PC-3 (cell line): ENCODE measurements at regions not wholly inside any gene's neighbourhood (a gene's known extent, or its start where the extent isn't known, plus 50 kb on each side); places are given as distances from the start of the nearest gene placed in this dataset.

ENCODE experiments used
- ATAC-seq: fragments of 200-7000 bp; cut with Tn5 transposase; 2 replicates; pipeline ENCODE4 v1.9.1; 2020; ENCODE audit warnings: mild to moderate bottlenecking, moderate library complexity
- BruUV-seq: library from RNA; stranded (reverse); fragments of 400-500 nt; replicated peaks from 2 replicates; lab custom pipeline; 2021; lab: Mats Ljungman, UMichigan
- CTCF ChIA-PET: fragments of 300-600 bp; sonication (Branson Sonifier 250); formaldehyde crosslinking; loops from one replicate; lab custom pipeline; 2022; ENCODE audit warnings: antibody characterized with exemption; lab: Charles Lee
- POLR2A ChIA-PET: fragments of 300-600 bp; sonication (Branson Sonifier 250); formaldehyde crosslinking; loops from one replicate; lab custom pipeline; 2022; ENCODE audit warnings: antibody characterized with exemption; ENCODE audit not compliant: unreplicated experiment; lab: Charles Lee
- DNase-seq: peaks from one replicate; pipeline ENCODE4 v3.0.0-alpha.2; 2015
- H2AFZ ChIP-seq: fragments of 300-600 bp; sonication (generic); 2 replicates; pipeline ENCODE4 v1.6.0; 2016; ENCODE audit warnings: antibody characterized with exemption, low read length
- H3F3A ChIP-seq: fragments of 300-600 bp; sonication (generic); one replicate; pipeline ENCODE4 v1.6.0; 2017; ENCODE audit warnings: antibody characterized with exemption, low read length, control low read depth, mild to moderate bottlenecking; ENCODE audit not compliant: unreplicated experiment
- H3K27ac ChIP-seq: fragments of 300-600 bp; sonication (generic); 2 replicates; pipeline ENCODE4 v1.5.1; 2016; ENCODE audit warnings: mild to moderate bottlenecking, low read length
- H3K27me3 ChIP-seq: fragments of 300-600 bp; sonication (generic); 2 replicates; pipeline ENCODE4 v1.6.1; 2016; ENCODE audit warnings: low read length, mixed read lengths
- H3K36me3 ChIP-seq: fragments of 300-600 bp; sonication (generic); 2 replicates; pipeline ENCODE4 v1.6.1; 2016; ENCODE audit warnings: low read depth, mixed run types, low read length, mixed read lengths
- H3K4me1 ChIP-seq: fragments of 300-600 bp; sonication (generic); 2 replicates; pipeline ENCODE4 v1.5.1; 2016; ENCODE audit warnings: low read length; ENCODE audit not compliant: insufficient read depth
- H3K4me2 ChIP-seq: fragments of 300-600 bp; sonication (generic); 2 replicates; pipeline ENCODE4 v1.6.0; 2016; ENCODE audit warnings: low read length
- H3K4me3 ChIP-seq: fragments of 300-600 bp; sonication (generic); 2 replicates; pipeline ENCODE4 v1.5.1; 2016; ENCODE audit warnings: mild to moderate bottlenecking, low read length, mixed read lengths
- H3K79me2 ChIP-seq: fragments of 300-600 bp; sonication (generic); 2 replicates; pipeline ENCODE4 v1.6.1; 2017; ENCODE audit warnings: low read length, mixed read lengths
- H3K9ac ChIP-seq: fragments of 300-600 bp; sonication (generic); 2 replicates; pipeline ENCODE4 v1.6.0; 2016; ENCODE audit warnings: mild to moderate bottlenecking, low read length
- H3K9me2 ChIP-seq: fragments of 300-600 bp; sonication (generic); replicated peaks from 2 replicates; pipeline ENCODE4 v1.6.1; 2016; ENCODE audit warnings: mixed run types, low read length, mixed read lengths
- H3K9me3 ChIP-seq: fragments of 300-600 bp; sonication (generic); 2 replicates; pipeline ENCODE4 v1.6.1; 2016; ENCODE audit warnings: low read length, mixed read lengths
- H4K20me1 ChIP-seq: fragments of 300-600 bp; sonication (generic); 2 replicates; pipeline ENCODE4 v1.6.1; 2016; ENCODE audit warnings: low read length, mixed read lengths
- CTCF ChIP-seq: fragments of 300-600 bp; sonication (generic); conservative IDR thresholded peaks from 2 replicates; pipeline ENCODE4 v1.5.1; 2017; ENCODE audit warnings: antibody characterized with exemption, low read depth, mild to moderate bottlenecking, low read length
- EZH2 ChIP-seq: fragments of 300-600 bp; sonication (generic); IDR thresholded peaks from one replicate; pipeline ENCODE4 v1.6.1; 2017; ENCODE audit warnings: antibody characterized with exemption, mild to moderate bottlenecking, low read length; ENCODE audit not compliant: unreplicated experiment
- EZH2phosphoT487 ChIP-seq: fragments of 300-600 bp; sonication (generic); IDR thresholded peaks from 2 replicates; pipeline ENCODE4 v1.6.1; 2018; ENCODE audit warnings: mild to moderate bottlenecking, antibody characterized with exemption, low read length, borderline replicate concordance
- intact Hi-C: fragments of 100-400 bp; cut with micrococcal nuclease; formaldehyde crosslinking; loops from 2 replicates; pipeline ENCODE4 v1.9.0; 2023

GRCh38 chr6:90463359-90463758, 123.5 kb downstream of the MAP3K7 start:
- Histone ChIP-seq H3K4me2 (no peak overlapping the region), H4K20me1 (no peaks in the 10 kb centered on the region), H3K79me2 (no peaks in the 10 kb centered on the region), H3K27ac (no peak overlapping the region), H3K4me1 (peaks cover 7% of the 10 kb centered on the region), H3K4me3 (no peak overlapping the region), H3K36me3 (no peaks in the 10 kb centered on the region), H3K9me3 (no peaks in the 10 kb centered on the region), H3K9ac (no peak overlapping the region), H3K27me3 (no peaks in the 10 kb centered on the region), H2AFZ (no peak overlapping the region), H3F3A (no peaks in the 10 kb centered on the region), H3K9me2 (no peaks in the 10 kb centered on the region)
- no peak for ATAC-seq
- ChIA-PET POLR2A (no interaction called here), CTCF (no interaction called here)
- intact Hi-C loops, result no loop called here
- no TSS peak for BruUV-seq
- DNase-seq, result no peak
- no peak for TF ChIP-seq EZH2
- TF ChIP-seq EZH2phosphoT487, result no peak
- no peak for TF ChIP-seq CTCF

GRCh38 chr6:90462102-90462501, 124.8 kb downstream of the MAP3K7 start:
- H3K27me3 ChIP-seq, result no peaks in the 10 kb centered on the region
- TF ChIP-seq CTCF, result no peak
- no peak for TF ChIP-seq EZH2phosphoT487
- no peak for TF ChIP-seq EZH2
- DNase-seq (peak; percentile 9), ATAC-seq (no peak)
- no TSS peak for BruUV-seq
- no peaks in the 10 kb centered on the region for H3K36me3 ChIP-seq
- H3F3A ChIP-seq, result no peaks in the 10 kb centered on the region
- POLR2A ChIA-PET, result no interaction called here
- no peak overlapping the region for H3K4me3 ChIP-seq
- no peak overlapping the region for H3K9ac ChIP-seq
- H3K4me1 ChIP-seq, result peaks cover 7% of the 10 kb centered on the region
- no peaks in the 10 kb centered on the region for H3K9me2 ChIP-seq
- no peak overlapping the region for H2AFZ ChIP-seq
- H3K27ac ChIP-seq, result no peak overlapping the region
- H4K20me1 ChIP-seq, result no peaks in the 10 kb centered on the region
- no peaks in the 10 kb centered on the region for H3K9me3 ChIP-seq
- intact Hi-C loops, result no loop called here
- CTCF ChIA-PET, result no interaction called here
- no peaks in the 10 kb centered on the region for H3K79me2 ChIP-seq
- H3K4me2 ChIP-seq, result no peak overlapping the region

GRCh38 chr6:90461383-90461782, 125.5 kb downstream of the MAP3K7 start:
- Histone ChIP-seq H3K27ac (no peak overlapping the region), H3K9me3 (no peaks in the 10 kb centered on the region), H3K79me2 (no peaks in the 10 kb centered on the region), H2AFZ (no peak overlapping the region), H3K27me3 (no peaks in the 10 kb centered on the region), H3K4me2 (no peak overlapping the region), H3K36me3 (no peaks in the 10 kb centered on the region), H3F3A (no peaks in the 10 kb centered on the region), H3K9ac (no peak overlapping the region), H3K9me2 (no peaks in the 10 kb centered on the region), H3K4me1 (peaks cover 7% of the 10 kb centered on the region), H3K4me3 (no peak overlapping the region), H4K20me1 (no peaks in the 10 kb centered on the region)
- ChIA-PET POLR2A (no interaction called here), CTCF (no interaction called here)
- intact Hi-C loops, result no loop called here
- DNase-seq (no peak), ATAC-seq (no peak)
- no TSS peak for BruUV-seq
- no peak for TF ChIP-seq EZH2
- TF ChIP-seq CTCF, result no peak
- TF ChIP-seq EZH2phosphoT487, result no peak
